GM21390 (cell line): ENCODE measurements at regions not wholly inside any gene's neighbourhood (a gene's known extent, or its start where the extent isn't known, plus 50 kb on each side); places are given as distances from the start of the nearest gene placed in this dataset.

ENCODE experiments used
- ATAC-seq: cut with Tn5 transposase; IDR thresholded peaks from one replicate; pipeline ENCODE4 v1.9.1; 2021; ENCODE audit not compliant: unreplicated experiment

- ATAC-seq, result no peak
These were observed 59.0 kb upstream of the CTNND2 start for GRCh38 chr5:11963227-11963626.

- no peak for ATAC-seq
These were observed 57.9 kb upstream of the CTNND2 start for GRCh38 chr5:11962122-11962521.

- ATAC-seq, result no peak
These were observed 54.1 kb upstream of the CTNND2 start for GRCh38 chr5:11958321-11958720.

- no peak for ATAC-seq
These were observed 51.1 kb upstream of the CTNND2 start for GRCh38 chr5:11955331-11955730.
